NCI-H526 treated with DMSO at 0.1 percent for 48 hours (cell line): ENCODE measurements at regions not wholly inside any gene's neighbourhood (a gene's known extent, or its start where the extent isn't known, plus 50 kb on each side); places are given as distances from the start of the nearest gene placed in this dataset.

Experiments used
- DNase-seq: peaks from one replicate; lab custom pipeline; 2025; lab: John Stamatoyannopoulos, UW

DNA sequence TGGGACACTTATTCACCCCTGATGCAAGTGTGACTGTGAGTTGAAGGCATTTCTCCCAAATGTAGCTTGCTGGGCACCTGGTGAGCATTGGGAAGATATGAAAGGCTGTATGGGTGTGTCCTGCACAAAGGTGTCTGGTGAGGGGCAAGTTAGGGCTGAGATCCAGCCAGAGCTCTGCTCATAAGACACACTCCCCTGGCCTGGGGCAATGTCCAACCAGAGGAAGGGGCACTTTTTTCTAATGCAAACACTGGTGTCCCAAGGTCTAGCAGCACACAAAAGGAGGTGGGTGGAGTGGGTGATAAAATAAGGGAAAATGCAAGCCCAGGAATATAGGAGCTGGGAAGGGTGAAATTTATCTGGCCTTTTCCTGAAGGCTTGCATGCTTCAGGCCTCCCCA is 57.0 kb upstream of the TRABD2B start:
- no peak for DNase-seq

DNA sequence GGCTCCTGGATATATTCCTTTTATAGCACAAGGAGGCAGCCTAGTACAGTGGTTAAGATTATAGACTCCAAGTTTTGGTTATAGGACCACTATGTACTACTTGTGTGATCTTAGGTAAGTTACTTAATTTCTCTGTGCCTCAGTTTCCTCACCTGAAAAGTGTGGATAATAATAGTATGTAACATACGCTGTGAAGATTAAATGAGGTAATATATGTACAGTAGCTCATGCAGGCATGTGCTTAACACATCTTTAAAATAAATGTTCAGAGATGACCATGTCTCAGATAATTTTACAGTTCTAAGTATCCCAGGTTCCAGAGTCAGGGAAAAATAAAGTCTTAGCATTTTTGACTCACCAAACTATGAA is 55.7 kb upstream of the TRABD2B start:
- no peak for DNase-seq

DNA sequence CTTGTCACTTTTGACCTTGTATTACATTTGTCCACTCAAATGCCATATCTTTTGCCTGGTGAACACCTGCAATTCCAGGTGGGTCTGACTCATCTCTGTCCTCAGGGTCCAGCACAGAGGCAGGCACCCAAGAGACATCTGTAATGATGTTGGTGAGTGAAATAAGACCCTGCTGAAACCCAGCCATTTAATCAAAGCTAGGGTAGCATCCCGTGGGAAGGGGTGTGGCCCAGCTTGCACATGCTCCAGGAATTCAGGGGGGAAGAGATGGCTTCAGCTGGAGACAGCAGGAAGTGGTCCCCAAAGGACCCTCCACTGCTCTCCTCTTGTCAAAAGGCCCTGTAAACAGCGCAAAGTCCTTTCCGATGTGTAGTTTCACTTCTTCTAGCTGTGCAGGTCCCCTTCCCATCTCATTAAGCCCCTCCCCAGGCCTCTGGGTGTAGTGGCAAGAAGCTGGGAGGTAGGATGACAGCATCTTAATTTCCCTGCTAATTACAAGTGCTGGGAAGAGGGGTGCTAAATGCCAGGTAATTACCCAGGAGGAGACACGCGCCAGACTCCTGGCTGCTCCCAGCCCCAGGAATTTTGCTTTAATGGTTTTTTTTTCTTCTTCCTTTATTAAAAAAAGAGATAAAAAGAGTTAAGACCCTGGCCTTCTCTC is 54.4 kb upstream of the TRABD2B start:
- DNase-seq = no peak

DNA sequence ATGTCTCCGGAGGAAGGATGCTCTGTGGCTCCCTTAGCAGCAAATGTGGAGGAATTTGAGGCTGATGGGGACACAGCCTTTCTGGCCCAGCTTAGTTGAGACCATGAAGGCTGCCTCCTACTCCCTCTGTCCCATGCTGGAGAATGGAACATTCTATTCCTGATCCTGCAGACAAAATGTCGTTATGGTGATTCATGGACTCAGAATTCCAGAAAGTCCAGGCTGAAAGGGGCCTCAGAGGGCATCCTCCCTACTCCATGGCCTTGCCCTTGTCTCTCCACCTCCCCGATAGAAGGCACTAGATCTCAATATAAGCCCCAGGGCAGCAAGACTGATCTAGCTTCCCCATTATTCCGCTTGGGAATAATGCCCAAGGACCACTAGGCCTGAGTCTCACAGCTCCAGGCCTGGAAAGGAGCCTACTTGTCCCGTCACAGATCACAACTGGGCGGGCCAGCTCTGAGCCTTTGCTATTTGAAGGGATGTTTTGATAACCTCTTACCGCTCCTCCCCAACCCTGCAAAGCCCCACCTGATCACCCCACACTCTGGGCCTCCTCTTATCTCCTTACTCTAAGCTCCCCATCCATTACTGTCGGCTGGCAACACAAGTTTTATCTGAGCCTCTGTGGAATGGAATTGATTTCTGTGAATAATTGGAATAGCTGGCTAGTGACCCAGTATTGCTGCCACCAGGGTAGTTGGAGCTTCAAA is 52.8 kb upstream of the TRABD2B start:
- no peak for DNase-seq

DNA sequence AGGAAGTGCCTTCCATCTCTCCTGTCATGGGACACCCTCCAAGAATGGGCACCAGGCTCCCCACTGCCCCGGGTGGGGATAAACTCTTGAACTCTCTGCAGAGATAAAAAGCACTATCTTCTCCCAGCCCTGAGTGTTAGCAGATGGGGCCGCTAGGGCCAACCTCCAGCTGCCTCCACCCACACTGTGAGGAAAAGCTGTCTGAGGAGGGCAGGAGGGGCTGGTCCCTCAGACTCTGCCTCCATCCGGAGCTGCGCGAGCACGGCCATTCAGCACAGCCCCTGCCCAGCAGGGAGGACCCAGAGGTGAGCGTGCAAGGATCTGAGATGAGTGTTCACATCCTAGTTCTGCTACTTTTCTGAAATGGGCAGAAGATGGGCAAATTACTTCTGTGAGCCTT is 51.8 kb upstream of the TRABD2B start:
- no peak for DNase-seq

DNA sequence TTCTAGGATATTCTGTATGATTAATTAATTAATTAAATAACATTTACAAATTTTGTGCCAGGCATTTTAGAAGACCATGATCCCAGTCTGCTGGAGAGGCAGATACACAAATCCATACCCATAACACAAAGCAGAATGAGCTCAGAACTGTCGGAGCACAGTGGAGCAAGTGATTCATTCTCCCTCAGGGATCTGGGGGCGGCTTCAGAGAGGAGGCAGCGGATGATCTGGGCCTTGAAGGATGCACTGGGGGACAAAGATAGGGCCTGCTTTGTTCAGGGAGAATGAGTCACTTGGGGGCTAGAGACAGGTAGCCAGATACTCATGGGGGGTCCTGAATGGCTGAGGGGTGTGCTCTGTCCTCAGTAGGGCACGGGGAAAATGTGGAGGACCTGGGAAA is 50.9 kb upstream of the TRABD2B start:
- no peak for DNase-seq

DNA sequence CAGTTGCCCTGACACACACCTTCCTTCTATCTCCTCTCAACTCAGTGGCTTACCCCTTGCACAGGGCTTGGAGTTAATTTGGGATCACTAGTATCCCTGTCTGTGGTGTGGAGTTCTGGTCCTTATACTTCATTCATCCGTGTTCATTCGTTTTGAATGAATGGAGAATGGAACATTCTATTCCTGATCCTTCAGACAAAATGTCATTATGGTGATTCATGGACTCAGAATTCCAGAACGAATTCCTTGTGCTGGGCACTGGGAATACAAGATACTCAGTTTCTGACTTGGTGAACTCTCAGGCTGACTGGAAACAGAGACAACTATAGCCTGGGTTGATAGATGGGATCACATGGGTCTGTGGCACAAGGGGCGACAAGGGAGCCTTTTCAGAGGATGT is 49.9 kb upstream of the TRABD2B start:
- no peak for DNase-seq
